ENCODE measurements at regions not wholly inside any gene's neighbourhood (a gene's known extent, or its start where the extent isn't known, plus 50 kb on each side); places are given as distances from the start of the nearest gene placed in this dataset.
"Not testable (repeated sequence)": the region's sequence is repeated elsewhere in the genome, so short reads cannot be mapped to it uniquely, and the experiment has no call there.

DNA sequence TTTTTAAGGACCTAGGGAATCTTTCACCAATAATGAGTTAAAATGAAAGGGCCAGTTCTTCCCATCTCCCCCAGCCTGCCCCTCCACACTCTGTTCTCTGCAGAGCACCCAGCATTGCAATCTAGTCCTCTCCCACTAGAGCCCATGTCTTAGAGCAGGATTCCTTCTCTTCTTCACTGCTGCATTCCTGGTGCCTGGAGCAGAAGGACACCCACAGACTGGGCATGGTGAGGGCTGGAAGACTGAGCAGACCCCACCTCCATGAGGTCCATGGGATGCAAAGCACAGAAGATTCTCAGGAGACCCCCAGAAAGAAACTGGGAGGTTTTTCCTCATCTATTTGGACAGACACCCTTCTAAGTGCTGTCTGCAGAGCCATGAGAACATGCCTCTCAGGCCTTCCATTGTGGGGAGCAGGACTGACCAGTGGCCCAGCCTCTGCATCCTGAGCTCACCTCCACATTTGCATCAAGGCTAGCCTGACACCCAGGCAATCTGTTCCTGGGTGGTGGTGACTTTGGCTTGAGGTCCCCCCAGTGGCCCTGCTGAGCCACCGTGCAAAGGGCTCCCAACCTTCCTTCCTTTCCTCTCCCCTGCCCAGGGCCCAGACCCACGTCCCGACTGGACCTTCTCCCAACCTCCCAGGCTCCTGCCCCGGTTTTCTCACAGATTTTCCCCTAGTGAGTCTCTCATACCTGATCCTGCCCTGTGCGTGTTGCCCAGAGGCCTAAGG is 74.2 kb upstream of the ZNF469 start:
- TF ChIP-seq, protein P1, sequence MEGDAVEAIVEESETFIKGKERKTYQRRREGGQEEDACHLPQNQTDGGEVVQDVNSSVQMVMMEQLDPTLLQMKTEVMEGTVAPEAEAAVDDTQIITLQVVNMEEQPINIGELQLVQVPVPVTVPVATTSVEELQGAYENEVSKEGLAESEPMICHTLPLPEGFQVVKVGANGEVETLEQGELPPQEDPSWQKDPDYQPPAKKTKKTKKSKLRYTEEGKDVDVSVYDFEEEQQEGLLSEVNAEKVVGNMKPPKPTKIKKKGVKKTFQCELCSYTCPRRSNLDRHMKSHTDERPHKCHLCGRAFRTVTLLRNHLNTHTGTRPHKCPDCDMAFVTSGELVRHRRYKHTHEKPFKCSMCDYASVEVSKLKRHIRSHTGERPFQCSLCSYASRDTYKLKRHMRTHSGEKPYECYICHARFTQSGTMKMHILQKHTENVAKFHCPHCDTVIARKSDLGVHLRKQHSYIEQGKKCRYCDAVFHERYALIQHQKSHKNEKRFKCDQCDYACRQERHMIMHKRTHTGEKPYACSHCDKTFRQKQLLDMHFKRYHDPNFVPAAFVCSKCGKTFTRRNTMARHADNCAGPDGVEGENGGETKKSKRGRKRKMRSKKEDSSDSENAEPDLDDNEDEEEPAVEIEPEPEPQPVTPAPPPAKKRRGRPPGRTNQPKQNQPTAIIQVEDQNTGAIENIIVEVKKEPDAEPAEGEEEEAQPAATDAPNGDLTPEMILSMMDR (IDR thresholded peaks at IDR 0.05; ENCODE audit: borderline replicate concordance, insufficient read depth, low read depth, low read length), result no peak
- no peak overlapping the region for H3K4me3 ChIP-seq (ENCODE audit: low read depth, low read length)

DNA sequence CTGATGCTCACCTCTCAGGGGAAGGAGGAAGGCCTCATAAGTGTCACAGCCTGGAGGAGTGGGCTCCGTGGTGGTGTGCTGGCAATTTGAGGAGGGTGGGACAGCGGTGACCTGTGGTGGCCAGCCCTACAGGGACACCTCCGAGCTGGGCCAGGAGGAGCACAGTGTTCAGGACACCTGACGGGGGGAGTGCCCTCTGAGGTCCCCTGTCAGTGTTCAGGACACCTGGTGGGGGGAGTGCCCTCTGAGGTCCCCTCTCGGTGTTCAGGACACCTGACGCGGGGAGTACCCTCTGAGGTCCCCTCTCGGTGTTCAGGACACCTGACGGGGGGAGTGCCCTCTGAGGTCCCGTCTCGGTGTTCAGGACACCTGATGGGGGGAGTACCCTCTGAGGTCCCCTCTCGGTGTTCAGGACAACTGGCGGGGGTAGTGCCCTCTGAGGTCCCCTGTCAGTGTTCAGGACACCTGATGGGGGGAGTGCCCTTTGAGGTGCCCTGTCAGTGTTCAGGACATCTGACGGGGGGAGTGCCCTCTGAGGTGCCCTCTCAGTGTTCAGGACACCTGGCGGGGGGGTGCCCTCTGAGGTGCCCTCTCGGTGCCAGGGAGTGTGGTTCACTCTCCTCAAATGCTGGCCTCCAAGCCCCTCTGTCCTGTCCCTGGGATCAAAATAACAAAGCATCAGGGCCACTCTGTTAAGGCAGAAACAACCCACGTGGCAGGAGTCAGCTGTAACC is 73.4 kb upstream of the ZNF469 start:
- no peak overlapping the region for H3K4me3 ChIP-seq (ENCODE audit: low read depth, low read length)
- TF ChIP-seq, protein P1 (IDR thresholded peaks at IDR 0.05; ENCODE audit: borderline replicate concordance, insufficient read depth, low read depth, low read length), result no peak

GRCh38 chr16:88309908-88310265 is 72.9 kb upstream of the ZNF469 start:
- TF ChIP-seq, protein P1 (IDR thresholded peaks at IDR 0.05; ENCODE audit: borderline replicate concordance, insufficient read depth, low read depth, low read length), result peak; percentile 11; the same call in 1 of the 2 replicates
- no peak overlapping the region for H3K4me3 ChIP-seq (ENCODE audit: low read depth, low read length)

DNA sequence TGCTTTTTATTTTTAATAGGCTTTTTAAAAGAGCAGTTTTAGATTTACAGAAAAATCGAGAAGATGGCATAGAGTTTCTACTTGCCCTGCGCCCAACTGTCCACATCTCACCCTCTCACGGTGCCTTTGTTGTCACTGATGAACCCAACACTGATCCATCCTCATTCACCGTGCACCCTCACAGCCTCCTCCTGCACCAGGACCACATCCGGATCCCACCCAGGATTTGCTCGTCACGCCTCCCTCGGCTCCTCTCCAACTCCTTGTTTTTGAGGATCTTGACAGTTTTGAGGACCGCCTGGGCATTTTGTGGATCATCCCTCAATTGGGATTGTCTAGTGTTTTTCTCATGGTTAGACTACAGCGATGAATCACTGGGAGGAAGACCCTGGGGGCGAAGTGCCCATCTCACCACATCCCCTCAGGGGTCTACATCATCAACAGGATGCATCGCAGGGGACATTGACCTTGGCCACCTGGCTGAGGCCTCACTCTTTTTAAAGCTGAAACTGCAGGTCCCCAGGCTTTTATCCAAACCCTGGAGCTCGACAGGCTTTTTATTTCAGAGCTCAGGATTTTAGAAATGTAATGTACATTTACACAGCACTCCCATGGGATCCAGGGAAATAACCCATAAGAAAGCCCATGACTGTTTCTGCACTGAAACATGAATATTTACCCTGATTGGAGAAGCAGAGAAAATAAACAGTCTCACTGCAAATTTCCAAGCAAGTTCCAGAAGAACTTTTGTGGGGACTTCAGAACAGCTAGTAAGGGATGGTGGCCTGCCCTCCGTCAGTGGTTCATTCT is 71.8 kb upstream of the ZNF469 start:
- TF ChIP-seq, protein P1 (IDR thresholded peaks at IDR 0.05; ENCODE audit: borderline replicate concordance, insufficient read depth, low read depth, low read length), result no peak
- no peak overlapping the region for H3K4me3 ChIP-seq (ENCODE audit: low read depth, low read length)

DNA sequence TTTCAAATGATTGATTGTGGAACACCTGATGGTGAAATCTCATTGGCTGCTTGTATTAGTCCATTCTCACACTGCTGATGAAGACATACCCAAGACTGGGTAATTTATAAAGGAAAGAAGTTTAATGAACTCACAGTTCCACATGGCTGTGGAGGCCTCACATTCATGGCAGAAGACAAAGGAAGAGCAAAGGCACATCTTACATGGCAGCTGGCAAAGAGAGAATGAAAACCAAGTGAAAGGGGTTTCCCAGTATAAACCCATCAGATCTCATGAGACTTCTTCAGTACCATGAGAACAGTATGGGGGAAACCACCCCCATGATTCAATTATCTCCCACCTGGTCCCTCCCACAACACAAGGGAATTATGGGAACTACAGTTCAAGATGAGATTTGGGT is 70.9 kb upstream of the ZNF469 start:
- not testable (repeated sequence) for H3K4me3 ChIP-seq (ENCODE audit: low read depth, low read length)

- no peak overlapping the region for H3K4me3 ChIP-seq (ENCODE audit: low read depth, low read length)
- TF ChIP-seq, protein P1 (IDR thresholded peaks at IDR 0.05; ENCODE audit: borderline replicate concordance, insufficient read depth, low read depth, low read length), result no peak
Measured at GRCh38 chr16:88312732-88313131, 70.0 kb upstream of the ZNF469 start.

DNA sequence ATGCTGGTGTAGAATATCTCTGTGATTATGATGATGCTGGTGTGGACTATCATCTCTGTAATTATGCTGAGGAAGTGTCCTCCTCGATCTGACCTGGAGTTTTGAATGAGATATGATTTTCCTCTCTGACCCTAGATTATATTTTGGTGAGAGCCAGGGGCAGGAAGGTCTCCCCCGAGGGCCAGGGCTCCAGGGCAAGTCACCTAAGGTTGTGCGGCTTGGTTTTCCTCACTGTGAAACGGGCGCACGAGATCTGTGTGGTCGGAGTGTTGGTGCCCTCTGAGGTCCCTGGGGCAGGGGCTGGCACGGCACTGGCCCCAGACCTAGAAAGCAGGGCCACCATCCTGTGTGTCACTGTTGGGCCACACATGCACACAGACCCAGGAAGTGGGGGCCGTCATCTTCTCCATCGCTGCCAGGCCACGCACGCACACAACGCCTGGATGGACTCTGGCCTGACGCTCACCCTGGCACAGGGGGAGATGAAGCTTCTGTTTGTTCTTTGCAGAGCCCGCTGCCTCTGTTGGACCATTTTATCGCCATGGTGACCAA is 67.7 kb upstream of the ZNF469 start:
- H3K4me3 ChIP-seq (ENCODE audit: low read depth, low read length), result no peak overlapping the region
- TF ChIP-seq, protein P1 (IDR thresholded peaks at IDR 0.05; ENCODE audit: borderline replicate concordance, insufficient read depth, low read depth, low read length), result no peak

Data from GM12875 (cell line).